Stimulated activated effector memory CD8-positive, alpha-beta T cell treated with anti-CD3 and anti-CD28 coated beads, Interleukin-12 subunit alpha, Interleukin-12 subunit beta, amount 100 ng/mL, for 72 hours (primary cell): ENCODE measurements at regions not wholly inside any gene's neighbourhood (a gene's known extent, or its start where the extent isn't known, plus 50 kb on each side); places are given as distances from the start of the nearest gene placed in this dataset.
"Not testable (repeated sequence)": the region's sequence is repeated elsewhere in the genome, so short reads cannot be mapped to it uniquely, and the experiment has no call there.

Experiments used
- ATAC-seq: fragments of 150-1000 bp; cut with Tn5 transposase; 2 replicates; pipeline ENCODE4 v1.10.0; 2021
- DNase-seq, 2 donors: peaks; one replicate each; pipeline ENCODE4 v3.0.0; 2021 to 2022; ENCODE audit warnings: low spot score in 2 of 2
- H3K27ac Mint-ChIP-seq: one replicate; pipeline ENCODE4 v1.8.0; 2022; ENCODE audit warnings: mild to moderate bottlenecking, mixed read lengths
- H3K36me3 Mint-ChIP-seq: one replicate; pipeline ENCODE4 v1.8.0; 2022; ENCODE audit warnings: mild to moderate bottlenecking, mixed read lengths
- H3K4me1 Mint-ChIP-seq: one replicate; pipeline ENCODE4 v1.8.0; 2022; ENCODE audit warnings: mixed read lengths
- H3K4me3 Mint-ChIP-seq: one replicate; pipeline ENCODE4 v1.8.0; 2022; ENCODE audit warnings: mild to moderate bottlenecking, mixed read lengths
- H3K9me3 Mint-ChIP-seq: one replicate; pipeline ENCODE4 v1.8.0; 2022; ENCODE audit warnings: mixed read lengths

DNA sequence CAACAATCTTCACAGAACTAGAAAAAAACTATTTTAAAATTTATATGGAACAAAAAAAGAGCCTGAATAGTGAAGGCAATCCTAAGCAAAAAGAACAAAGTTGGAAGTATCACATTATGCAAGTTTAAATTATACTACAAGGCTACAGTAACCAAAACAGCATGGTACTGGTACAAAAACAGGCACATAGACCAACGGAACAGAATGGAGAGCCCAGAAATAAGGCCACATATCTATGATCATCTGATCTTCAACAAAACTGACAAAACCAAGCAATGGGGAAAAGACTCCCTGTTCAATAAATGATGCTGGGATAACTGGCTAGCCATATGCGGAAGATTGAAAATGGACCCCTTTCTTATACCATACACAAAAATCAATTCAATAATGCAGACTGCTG, 74.4 kb upstream of the RTN4 start:
- not testable (repeated sequence) for ATAC-seq, H3K4me3 Mint-ChIP-seq, H3K36me3 Mint-ChIP-seq, H3K4me1 Mint-ChIP-seq, H3K27ac Mint-ChIP-seq, DNase-seq, H3K9me3 Mint-ChIP-seq

- Mint-ChIP-seq H3K9me3 (no peaks in the 10 kb centered on the region), H3K27ac (no peak overlapping the region), H3K4me3 (no peak overlapping the region)
These were observed 73.6 kb upstream of the RTN4 start for GRCh38 chr2:55123851-55124269.

GRCh38 chr2:55120634-55121359, 70.5 kb upstream of the RTN4 start:
- H3K9me3 Mint-ChIP-seq, result no peaks in the 10 kb centered on the region
- no peaks in the 10 kb centered on the region for H3K36me3 Mint-ChIP-seq
- ATAC-seq (no peak), DNase-seq (no peak)
- no peak overlapping the region for H3K4me3 Mint-ChIP-seq
- H3K4me1 Mint-ChIP-seq, result no peaks in the 10 kb centered on the region
- H3K27ac Mint-ChIP-seq, result no peak overlapping the region

More at GRCh38 chr2:55123851-55124269, 73.6 kb upstream of the RTN4 start:
- Mint-ChIP-seq H3K4me1 (no peaks in the 10 kb centered on the region), H3K36me3 (no peaks in the 10 kb centered on the region)
- DNase-seq, result no peak
- no peak for ATAC-seq

DNA sequence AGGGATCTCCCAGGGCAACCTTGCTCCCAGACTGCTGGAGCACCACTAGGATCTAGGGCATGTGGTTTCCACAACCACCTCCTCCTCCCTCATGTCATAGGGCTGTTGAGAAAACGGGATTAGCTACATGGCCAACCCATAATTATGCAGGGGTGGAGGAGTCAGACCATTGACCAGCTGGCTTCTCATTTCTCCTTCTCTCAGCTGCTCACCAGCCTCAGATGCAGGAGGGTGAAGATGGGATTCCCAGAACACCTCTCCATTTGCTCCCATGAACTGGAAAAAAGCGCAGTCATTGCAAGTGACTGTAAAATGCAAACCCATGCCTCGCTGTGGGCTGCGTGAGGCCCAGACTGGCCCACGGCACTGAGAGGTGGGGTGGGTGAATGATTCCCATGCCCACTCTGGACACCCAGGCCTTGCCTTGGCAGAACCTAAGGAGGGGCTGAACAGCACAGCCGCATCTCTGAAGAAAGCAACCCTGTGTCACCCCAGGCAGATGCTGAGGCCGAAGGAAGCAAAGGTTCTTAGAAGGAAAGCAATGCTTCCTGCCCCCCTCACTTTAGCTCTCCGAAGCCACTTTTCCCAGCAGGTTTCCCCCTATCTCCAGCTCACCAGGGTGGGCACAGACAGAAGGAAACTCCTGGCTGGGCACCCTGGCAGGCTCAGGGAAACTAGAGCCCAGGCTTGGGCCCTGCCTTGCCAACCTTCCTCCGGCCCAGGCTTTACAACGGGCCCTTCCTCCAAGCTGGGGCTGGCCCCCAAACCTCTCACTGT, 69.6 kb upstream of the RTN4 start:
- H3K9me3 Mint-ChIP-seq, result no peaks in the 10 kb centered on the region
- no peak for DNase-seq
- no peaks in the 10 kb centered on the region for H3K36me3 Mint-ChIP-seq
- no peaks in the 10 kb centered on the region for H3K4me1 Mint-ChIP-seq
- no peak overlapping the region for H3K4me3 Mint-ChIP-seq
- H3K27ac Mint-ChIP-seq, result no peak overlapping the region
- no peak for ATAC-seq

DNA sequence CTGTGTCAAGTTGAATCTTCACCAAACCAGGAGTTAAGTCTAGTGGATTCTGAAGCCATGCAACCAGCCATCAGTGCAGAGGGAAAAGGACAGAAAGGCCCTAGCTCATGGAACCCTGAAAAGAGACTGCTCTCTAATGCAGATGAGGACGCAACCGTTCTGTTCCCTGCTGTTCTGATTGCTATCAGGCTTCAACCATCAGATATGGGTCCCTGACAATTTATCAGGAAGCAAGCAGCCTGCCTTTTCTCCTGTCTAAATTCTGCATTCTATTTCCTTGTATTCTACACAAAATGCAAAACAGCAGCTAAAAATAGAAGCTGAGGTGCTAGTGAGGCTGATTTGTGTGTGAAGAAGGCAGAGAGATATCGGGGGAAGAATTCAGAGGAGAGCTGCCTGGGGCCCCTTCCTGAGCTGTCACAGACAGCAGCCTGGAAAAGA, 68.4 kb upstream of the RTN4 start:
- no peaks in the 10 kb centered on the region for H3K9me3 Mint-ChIP-seq
- no peak overlapping the region for H3K4me3 Mint-ChIP-seq
- DNase-seq, result no peak
- ATAC-seq, result no peak
- H3K4me1 Mint-ChIP-seq, result no peaks in the 10 kb centered on the region
- no peaks in the 10 kb centered on the region for H3K36me3 Mint-ChIP-seq
- no peak overlapping the region for H3K27ac Mint-ChIP-seq

GRCh38 chr2:55116966-55117365, 66.7 kb upstream of the RTN4 start:
- Mint-ChIP-seq H3K9me3 (no peaks in the 10 kb centered on the region), H3K27ac (no peak overlapping the region), H3K36me3 (no peaks in the 10 kb centered on the region), H3K4me3 (no peak overlapping the region), H3K4me1 (no peaks in the 10 kb centered on the region)
- no peak for ATAC-seq
- no peak for DNase-seq

GRCh38 chr2:55116598-55116964, 66.3 kb upstream of the RTN4 start:
- DNase-seq (no peak), ATAC-seq (no peak)
- H3K27ac Mint-ChIP-seq, result no peak overlapping the region
- H3K4me1 Mint-ChIP-seq, result no peaks in the 10 kb centered on the region
- H3K9me3 Mint-ChIP-seq, result no peaks in the 10 kb centered on the region
- H3K36me3 Mint-ChIP-seq, result no peaks in the 10 kb centered on the region
- no peak overlapping the region for H3K4me3 Mint-ChIP-seq

DNA sequence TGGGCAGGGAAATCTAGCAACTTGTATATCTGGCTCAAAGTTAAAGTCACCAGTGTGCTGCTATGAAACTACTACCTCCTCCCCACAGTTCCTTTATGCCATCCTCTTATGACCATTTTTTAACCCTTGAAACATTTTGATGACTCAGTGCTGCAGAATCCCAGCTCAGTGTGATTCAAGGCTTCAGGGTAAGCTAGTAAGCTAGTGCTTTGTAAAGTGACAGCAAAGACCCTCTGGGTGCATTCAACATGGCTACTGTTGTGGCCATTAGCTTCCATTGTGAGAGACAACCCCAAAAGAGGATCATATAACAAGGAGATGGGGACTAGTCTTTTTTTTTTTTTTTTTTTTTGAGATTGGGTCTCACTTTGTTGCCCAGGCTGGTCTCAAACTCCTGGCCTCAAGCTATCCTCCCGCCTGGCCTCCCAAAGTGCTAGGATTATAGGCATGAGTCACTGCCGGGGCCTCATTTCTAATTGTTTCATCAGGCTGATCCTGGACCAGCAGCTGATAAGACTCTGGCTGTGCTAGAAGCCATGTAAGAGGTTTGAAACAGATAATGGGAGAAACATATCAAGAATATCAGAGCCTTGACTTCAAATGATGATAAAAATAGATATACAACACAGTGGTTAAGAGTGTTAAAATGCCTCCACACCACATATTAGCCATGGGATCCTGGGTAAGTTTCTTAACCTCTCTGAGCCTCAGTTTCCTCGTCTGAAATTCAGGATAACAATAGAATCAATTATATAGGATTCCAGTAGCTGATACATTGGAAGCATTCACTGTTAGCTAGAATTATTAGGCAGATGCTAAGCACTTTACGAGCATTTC, 65.7 kb upstream of the RTN4 start:
- peak; percentile 61 for ATAC-seq
- Mint-ChIP-seq H3K9me3 (no peaks in the 10 kb centered on the region), H3K4me3 (no peak overlapping the region), H3K36me3 (no peaks in the 10 kb centered on the region), H3K27ac (no peak overlapping the region), H3K4me1 (no peaks in the 10 kb centered on the region)
- DNase-seq, result no peak

- no peaks in the 10 kb centered on the region for H3K9me3 Mint-ChIP-seq
- no peaks in the 10 kb centered on the region for H3K4me1 Mint-ChIP-seq
These were observed 64.3 kb upstream of the RTN4 start for GRCh38 chr2:55114597-55114996.

GRCh38 chr2:55114082-55114481, 63.8 kb upstream of the RTN4 start:
- DNase-seq (no peak), ATAC-seq (no peak)
- Mint-ChIP-seq H3K36me3 (no peaks in the 10 kb centered on the region), H3K9me3 (no peaks in the 10 kb centered on the region), H3K4me1 (no peaks in the 10 kb centered on the region), H3K27ac (no peak overlapping the region), H3K4me3 (no peak overlapping the region)

More at GRCh38 chr2:55114597-55114996, 64.3 kb upstream of the RTN4 start:
- Mint-ChIP-seq H3K36me3 (no peaks in the 10 kb centered on the region), H3K27ac (no peak overlapping the region), H3K4me3 (no peak overlapping the region)
- no peak for ATAC-seq
- DNase-seq, result no peak

DNA sequence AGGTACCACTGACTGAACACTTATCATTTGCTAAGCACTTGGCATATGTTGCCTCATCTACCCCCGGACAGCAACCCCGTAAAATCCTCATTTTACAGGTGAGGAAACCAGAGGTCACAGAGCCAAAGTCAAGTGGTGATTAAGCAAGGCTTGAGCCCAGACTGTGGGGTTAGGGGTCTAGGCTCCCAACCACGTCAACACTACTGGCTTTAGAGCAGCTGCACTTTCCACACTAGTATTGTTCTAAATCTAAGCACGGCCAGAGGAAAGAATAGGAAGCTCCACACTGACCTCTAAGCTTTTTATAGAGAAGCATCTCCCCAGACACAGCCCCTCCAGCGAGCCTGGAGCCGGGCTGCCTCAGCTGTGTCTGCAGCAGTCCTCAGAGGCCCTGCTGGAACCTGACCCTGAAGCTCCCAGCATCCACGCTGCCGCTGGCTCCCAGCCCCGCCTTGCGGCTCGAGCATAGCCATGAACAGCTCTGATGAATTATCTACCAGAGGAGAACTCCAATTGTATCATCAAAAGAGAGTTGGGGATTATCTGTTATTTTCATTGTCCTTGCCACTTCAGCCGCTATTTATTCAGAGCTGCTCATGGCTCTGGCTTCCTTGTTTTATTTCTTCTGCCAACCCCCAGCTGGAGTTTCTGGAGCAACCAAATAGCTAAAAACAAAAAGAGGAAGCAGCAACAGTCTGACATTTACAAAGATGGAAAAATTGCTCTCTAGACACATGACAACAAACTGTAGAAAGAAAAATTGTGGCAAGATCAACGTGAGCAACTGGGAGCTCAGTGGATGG, 62.2 kb upstream of the RTN4 start:
- Mint-ChIP-seq H3K9me3 (no peaks in the 10 kb centered on the region), H3K27ac (no peak overlapping the region), H3K4me1 (no peaks in the 10 kb centered on the region), H3K4me3 (no peak overlapping the region), H3K36me3 (no peaks in the 10 kb centered on the region)
- ATAC-seq (peak; percentile 8), DNase-seq (no peak)

GRCh38 chr2:55111570-55112228, 61.4 kb upstream of the RTN4 start:
- Mint-ChIP-seq H3K36me3 (no peaks in the 10 kb centered on the region), H3K27ac (no peak overlapping the region), H3K9me3 (no peaks in the 10 kb centered on the region), H3K4me1 (no peaks in the 10 kb centered on the region), H3K4me3 (no peak overlapping the region)
- DNase-seq (no peak), ATAC-seq (peak; percentile 19)

GRCh38 chr2:55111230-55111569, 60.9 kb upstream of the RTN4 start:
- DNase-seq, result no peak
- Mint-ChIP-seq H3K36me3 (no peaks in the 10 kb centered on the region), H3K27ac (no peak overlapping the region), H3K4me1 (no peaks in the 10 kb centered on the region), H3K9me3 (no peaks in the 10 kb centered on the region), H3K4me3 (no peak overlapping the region)
- no peak for ATAC-seq

DNA sequence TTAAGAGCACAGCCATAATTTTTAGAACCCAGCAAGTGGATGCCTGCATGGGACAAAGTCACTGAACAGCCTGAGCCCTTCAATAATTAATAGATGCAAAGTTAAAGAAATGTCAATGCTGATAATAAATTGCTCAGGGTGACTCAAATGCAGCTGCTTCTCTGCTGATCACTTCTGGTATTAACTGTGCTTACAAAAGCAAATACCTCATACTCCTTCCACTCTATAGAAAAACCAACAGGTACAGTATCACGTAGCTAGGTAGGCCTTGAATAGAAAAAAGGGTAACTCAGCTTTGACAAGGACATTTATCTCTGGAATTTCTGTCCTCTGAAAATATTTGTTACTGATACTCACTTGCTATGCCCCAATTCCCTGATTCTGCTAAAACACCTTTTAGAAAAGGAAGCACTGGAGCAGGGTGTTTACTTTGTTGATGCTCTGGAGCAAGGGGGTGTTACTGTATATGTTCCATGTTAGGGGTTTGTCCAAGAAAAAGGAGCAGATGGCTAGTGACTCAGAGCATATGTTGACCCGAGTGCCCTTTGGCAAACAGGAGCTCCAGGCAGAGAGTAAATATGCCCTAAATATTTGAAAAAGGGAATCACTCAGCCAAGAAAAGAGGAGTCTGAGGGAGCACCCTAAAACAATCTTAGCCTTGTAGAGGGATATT, 59.1 kb upstream of the RTN4 start:
- H3K36me3 Mint-ChIP-seq, result no peaks in the 10 kb centered on the region
- no peak overlapping the region for H3K4me3 Mint-ChIP-seq
- no peak overlapping the region for H3K27ac Mint-ChIP-seq
- DNase-seq, result no peak
- no peak for ATAC-seq
- H3K9me3 Mint-ChIP-seq, result no peaks in the 10 kb centered on the region
- H3K4me1 Mint-ChIP-seq, result no peaks in the 10 kb centered on the region
